ENCODE measurements at regions not wholly inside any gene's neighbourhood (a gene's known extent, or its start where the extent isn't known, plus 50 kb on each side); places are given as distances from the start of the nearest gene placed in this dataset.

DNA sequence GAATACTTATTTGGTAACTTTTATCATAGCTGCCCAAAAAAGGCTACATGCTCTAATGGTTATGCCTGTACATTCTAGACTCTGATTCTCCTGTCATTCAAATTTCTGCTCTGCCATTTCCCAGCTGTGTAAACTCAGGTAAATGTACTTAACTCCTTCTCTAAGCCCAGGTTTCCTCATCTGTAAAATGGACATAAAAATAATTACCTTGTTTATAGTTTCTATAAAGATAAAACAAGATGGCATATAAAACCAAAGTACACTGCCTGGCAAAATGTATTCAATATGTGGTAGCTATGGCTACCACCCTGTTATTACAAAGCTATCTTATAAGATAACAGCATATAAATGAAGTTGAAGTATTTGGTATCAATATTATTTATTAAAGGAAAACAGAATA is 158.8 kb downstream of the PPARGC1A start:
- TF ChIP-seq, protein P1, sequence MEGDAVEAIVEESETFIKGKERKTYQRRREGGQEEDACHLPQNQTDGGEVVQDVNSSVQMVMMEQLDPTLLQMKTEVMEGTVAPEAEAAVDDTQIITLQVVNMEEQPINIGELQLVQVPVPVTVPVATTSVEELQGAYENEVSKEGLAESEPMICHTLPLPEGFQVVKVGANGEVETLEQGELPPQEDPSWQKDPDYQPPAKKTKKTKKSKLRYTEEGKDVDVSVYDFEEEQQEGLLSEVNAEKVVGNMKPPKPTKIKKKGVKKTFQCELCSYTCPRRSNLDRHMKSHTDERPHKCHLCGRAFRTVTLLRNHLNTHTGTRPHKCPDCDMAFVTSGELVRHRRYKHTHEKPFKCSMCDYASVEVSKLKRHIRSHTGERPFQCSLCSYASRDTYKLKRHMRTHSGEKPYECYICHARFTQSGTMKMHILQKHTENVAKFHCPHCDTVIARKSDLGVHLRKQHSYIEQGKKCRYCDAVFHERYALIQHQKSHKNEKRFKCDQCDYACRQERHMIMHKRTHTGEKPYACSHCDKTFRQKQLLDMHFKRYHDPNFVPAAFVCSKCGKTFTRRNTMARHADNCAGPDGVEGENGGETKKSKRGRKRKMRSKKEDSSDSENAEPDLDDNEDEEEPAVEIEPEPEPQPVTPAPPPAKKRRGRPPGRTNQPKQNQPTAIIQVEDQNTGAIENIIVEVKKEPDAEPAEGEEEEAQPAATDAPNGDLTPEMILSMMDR (IDR thresholded peaks at IDR 0.05): no peak
- TF ChIP-seq POLR2A (IDR thresholded peaks at IDR 0.05): no peak

Measured in uterus (tissue), 2 donors.